DMS 273 (cell line): ENCODE measurements at regions not wholly inside any gene's neighbourhood (a gene's known extent, or its start where the extent isn't known, plus 50 kb on each side); places are given as distances from the start of the nearest gene placed in this dataset.
A peak's percentile ranks its signal among the peaks of the same experiment; 100 is the strongest.
"Not testable (repeated sequence)": the region's sequence is repeated elsewhere in the genome, so short reads cannot be mapped to it uniquely, and the experiment has no call there.

Experiments used
- DNase-seq: peaks from one replicate; lab custom pipeline; 2025; ENCODE audit not compliant: unreplicated experiment; lab: John Stamatoyannopoulos, UW

DNA sequence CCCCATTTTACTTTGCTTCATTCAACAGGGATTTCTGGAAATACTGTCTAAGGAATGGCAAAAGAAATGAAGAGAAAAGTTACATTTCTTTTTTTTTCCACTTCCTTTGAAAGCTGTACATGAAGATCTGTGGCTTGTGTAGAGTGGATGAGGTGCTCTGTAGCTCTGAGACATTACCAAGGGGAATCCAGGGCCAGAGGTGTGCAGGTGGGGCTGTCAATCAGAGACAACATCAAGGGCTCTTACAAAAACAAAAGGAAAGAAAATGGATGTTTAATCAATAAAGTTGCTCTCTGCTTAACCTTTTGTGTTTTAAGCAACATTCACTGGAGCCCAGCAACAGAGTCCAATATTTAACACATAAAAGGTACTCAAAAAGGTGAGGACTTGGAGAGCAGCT lies 391.1 kb downstream of the TMEM38B start:
- no peak for DNase-seq

DNA sequence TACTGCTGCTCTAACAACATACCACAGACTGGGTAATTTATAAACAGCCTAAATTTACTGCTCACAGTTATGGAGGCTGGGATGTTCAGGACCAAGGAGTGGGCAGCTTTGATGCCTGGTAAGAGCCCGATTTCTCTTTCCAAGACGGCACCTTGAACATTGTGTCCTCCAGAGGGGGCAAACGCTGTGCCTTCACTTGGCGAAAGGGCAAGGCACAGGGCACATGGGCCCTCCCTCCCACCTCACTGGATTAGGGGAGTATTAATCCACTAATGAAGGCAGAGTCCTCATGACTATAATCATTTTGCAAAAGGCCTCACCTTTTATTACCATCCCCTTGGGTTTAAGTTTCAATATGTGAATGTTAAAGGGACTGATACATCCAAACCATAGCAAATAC lies 397.7 kb downstream of the TMEM38B start:
- DNase-seq, result no peak

DNA sequence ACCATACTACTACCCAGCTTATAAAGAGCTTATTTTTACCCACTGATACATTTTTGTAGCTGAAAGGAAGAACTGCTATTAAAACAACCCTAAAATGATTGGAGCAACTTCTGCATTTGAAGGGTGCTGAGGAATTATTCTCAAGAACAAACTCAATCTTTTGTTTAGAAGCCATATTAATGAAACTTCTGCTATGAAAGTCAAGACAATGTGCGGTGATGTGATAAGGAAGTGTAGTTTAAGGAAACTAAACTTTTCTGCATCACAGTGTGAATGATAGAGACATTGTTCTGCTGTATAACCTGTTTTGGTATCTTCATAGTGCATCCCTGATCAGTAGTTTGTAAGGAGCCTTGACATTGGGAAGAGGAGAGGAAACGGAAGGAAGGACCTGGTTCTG lies 408.5 kb downstream of the TMEM38B start:
- no peak for DNase-seq

DNA sequence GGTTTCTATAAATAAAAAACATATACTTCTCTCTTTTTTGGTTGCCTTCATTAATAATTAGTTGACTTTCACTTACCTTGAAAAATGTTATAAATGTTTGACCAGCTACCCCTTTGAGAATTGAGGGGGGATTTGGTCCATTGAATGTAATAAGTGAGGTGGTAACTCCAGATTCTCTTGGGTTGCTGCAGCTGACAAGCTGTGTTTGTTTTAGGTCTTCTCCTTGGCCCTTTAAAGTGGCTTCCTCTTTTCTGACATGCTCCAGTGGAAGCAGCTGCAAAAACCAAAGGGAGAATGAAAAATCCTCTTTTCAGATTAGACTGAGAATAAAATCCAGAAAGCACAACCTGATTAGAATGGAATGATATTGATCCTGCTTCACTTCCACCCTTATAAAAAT lies 410.5 kb downstream of the TMEM38B start:
- DNase-seq, result no peak

DNA sequence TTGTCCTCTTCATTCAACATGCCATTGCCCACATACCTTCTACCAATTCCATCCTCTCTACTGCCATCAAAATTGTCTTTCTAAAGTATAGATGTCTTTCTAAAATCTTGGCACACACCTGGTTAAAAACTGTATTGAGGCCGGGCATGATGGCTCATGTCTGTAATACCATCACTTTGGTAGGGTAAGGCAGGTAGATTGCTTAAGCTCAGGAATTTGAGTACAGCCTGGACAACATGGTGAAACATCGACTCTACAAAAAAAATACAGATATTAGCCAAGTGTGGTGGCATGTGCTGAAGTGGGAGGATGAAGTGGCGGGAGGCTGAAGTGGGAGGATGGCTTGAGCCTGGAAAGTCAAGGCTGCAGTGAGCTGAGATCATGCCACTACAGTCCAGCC lies 412.1 kb downstream of the TMEM38B start:
- DNase-seq, result no peak

DNA sequence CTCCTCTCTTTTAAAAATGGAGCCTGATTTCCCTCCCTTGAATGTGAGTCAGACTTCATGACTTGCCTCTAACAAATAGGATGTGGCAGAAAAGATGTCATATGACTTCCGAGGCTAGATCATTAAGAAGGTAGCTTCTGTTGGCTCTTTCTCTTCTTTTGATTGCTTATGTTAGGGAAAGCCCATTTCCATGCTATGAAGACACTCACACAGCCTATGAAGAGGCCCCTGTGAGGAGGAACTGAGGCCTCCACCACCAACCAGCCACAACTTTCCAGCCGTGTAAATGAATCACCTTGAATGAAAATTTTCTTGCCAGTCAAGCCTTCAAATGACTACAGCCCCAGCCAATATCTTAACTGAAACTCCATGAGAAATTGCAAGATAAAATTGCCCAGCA lies 413.4 kb downstream of the TMEM38B start:
- DNase-seq, result no peak

DNA sequence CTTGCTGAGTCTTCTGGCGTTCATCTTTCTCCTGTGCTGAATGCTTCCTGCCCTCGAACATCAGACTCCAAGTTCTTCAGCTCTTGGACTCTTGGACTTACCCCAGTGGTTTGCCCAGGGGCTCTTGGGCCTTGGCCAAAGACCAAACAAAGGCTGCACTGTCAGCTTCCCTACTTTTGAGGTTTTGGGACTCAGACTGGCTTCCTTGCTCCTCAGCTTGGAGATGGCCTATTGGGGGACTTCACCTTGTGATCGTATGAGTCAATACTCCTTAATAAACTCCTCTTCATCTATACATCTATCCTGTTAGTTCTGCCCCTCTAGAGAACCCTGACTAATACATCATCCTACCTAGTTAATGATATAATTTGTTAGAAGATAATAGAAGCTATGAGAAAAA lies 415.4 kb downstream of the TMEM38B start:
- not testable (repeated sequence) for DNase-seq

DNA sequence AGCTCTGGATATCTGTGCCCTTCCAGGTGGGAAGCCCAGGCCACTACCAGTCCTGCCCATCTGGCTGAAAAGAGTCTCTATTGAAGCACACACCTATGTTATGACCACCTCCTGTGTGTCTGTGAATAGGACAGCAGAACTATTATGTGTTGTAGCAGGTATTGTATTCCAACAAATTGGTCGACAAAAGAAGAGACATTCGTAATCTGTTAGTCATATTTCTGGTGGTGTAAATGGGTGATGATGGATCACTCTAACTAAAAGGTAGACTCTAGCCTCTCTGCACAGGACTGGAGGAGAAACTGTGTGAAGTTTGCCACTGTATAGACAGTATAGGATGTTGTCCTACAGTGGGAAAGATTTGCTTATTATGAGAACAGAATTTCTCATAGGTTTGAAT lies 416.1 kb downstream of the TMEM38B start:
- no peak for DNase-seq

DNA sequence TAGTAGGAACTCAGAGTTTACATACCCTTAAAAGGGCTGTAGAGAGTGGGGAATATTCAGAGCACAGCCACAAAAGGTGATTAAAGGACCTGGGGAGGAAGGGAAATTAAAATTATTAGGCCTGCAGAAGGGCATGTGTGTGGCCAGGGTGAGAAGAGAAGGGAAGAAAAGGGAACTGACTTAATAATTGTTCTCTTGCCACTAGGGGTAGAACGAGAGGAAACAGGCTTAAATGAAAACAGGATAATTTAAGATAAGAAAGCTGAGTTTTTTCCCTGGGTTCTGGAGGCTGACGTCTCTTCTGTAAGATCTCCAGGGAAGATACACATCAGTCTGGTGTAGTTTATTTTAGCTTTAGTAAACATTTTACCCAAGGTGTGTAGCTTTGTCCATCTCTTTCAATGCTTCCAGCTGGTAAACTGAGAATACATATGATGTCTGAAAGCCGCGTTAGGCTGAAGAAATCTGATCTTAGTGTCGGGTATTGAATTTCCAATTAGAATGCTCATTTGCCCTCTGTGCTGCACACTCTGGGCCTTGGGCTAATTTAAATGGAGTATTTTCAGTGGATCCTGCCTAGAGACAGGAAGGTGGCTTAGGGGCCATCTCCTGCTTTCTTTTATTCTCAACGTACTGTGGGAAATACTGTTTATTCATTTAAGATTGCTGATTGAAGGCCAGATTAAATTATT lies 416.8 kb downstream of the TMEM38B start:
- peak; percentile 80 for DNase-seq

DNA sequence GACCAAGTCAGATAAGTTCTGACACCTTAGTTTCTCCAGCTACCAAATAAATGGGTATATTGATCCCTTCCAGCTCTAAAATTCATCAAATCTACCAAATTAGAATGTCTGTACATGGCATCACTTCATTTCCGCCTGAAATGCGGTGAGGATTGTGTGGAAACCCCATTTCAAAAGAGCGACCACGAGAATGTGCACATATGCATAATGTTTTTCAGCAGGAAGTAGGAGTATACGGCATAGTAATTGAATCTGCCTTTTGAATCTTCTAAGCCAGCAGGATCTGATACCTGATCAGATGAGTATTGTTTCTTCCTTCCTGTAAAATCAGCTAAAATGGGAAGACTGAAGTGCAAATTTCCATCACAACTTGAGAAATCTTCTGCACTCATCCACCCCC lies 418.6 kb downstream of the TMEM38B start:
- DNase-seq, result no peak

DNA sequence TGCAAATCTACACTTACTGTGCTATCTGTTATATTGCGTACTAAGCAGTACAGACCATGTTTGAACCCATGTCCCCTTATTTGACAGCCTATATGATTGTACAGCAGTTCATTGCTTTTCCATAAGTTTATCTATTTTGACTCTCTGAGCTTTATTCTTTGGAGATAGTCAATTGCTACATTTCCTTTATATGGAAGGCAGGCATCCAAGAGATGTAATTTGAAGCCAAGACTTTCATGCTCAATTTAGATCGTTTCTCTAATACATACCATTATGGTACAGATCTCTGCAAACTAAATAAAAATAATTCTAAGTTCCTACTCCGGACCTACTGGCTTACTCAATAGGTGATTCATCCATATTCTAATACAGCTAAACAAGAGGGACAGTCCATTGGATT lies 424.8 kb downstream of the TMEM38B start:
- DNase-seq, result no peak

DNA sequence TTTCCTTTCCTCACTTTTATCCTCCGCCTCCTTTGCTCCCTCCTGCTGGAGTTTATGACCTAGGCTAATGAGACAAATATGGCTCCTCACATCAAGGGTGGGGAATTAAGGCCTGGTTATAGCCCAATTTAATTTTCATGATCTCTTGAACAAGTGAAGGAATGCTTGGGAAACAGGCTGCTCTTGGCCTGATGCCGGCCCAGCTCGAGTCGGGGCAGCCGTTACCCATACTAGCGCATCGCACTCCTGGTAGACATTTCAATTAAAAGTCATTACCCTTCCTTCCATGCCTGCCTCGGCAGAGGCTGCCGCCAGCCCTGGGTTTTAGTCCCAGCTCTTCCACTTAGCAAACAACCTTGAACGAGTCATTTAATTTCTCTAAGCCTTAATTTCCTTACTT lies 425.7 kb downstream of the TMEM38B start:
- DNase-seq, result no peak

DNA sequence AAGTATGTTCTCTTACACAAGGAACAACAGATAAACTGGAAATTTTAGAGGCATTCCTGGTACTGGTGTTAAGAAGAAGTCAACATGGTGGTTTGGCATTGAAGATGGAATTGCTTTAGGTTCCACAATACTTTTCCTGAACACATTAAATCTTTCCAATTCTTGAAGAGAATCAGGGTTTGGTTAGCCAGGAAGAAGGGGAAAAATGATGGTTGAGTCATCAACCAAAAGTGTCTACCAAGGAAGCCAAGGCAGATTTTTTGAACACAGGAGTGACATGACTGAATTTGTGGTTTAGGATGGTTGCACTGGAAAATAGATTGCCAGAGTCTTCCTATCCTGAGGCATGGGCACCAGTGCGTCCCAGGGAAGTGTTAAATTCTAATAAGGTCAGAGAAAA lies 433.4 kb downstream of the TMEM38B start:
- DNase-seq, result no peak

DNA sequence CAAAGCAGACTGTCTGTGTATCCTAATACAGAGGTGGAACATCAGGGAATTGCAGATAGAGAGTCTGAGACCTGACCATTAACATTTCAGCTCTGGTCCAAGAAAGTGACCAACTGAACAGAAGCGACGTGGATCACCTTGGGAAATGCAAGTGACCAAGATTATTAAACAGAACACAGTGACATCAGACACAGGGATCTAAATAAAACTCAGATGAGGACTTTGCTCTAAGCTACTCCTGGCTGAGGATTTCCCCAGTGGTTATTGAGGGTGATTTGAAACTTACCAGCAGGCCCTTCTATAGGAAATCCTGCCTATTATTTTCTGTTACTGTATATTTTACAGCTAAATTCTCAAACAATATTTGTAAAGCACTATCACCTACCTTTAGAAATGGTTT lies 436.0 kb downstream of the TMEM38B start:
- DNase-seq, result no peak

DNA sequence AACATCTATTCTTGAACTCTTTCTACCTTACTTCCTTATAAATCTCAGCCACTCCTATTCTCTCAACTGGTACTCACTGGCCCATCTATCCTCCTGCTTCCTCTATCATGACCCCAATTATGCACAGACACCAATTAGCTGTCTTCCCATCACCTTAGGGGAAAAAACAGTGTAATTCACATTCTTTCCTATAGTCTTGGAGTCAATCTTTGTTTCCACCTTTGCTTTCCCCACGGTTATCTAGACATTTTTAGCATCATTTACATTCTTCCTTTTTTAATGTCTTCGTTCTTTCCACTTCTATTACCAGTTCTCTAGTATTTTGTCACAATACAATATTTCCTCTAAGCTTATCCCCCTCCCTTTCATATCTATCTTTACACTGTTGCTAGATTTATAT lies 449.4 kb downstream of the TMEM38B start:
- DNase-seq, result no peak

DNA sequence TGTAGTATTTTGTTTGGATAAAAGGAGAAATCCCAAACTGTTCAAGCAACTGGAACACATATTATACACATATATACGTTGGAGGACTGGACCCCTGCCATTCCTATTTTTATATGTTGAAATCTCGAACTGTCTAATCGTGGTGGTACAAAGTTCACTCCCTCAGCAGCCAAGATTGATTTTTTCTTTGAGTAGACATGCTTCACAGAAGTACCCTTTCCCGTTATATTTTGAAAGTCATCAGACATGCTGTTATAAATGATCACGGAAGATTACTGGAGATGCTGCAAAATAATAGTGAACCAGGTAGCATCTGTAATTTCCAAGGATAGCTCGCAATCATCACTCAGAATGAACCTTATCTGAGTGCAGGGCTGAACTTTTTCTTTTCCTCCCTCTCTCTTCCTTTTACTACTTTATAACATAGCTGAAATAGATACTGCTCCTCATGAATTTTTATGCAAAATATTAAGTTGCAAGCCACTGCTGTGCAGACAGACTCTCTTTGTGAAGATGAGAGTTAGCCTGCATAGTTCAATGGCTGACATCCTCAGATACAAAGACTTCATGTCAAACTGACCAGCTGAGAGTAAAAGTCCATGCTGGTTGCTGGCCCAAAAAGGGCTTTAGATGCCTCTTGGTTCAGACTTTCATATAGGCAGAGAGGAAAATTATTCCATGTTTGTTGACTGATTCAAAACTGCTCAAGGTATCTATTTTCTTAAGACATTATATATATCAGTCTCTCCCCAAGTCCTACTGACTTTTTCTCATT lies 451.9 kb downstream of the TMEM38B start:
- DNase-seq, result no peak

DNA sequence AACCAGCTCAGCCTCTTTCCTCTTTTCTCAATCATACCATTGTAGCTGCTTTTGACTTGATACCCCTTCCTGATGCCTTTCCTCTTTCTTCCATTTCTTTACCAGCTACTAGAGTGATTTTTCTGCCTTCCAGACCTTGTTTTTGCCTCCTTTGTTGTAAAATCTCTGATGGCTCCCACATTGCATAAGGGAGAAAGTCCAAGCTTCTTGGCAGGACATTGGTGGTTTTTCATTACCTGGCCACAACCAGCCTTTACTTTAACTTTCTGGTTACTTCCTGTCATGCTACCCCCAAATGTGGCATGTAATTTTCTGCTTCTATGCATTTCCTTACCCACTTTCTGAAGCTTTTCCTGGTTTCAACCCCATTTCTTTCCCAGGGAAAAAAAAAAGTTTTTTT lies 452.5 kb downstream of the TMEM38B start:
- DNase-seq, result no peak

DNA sequence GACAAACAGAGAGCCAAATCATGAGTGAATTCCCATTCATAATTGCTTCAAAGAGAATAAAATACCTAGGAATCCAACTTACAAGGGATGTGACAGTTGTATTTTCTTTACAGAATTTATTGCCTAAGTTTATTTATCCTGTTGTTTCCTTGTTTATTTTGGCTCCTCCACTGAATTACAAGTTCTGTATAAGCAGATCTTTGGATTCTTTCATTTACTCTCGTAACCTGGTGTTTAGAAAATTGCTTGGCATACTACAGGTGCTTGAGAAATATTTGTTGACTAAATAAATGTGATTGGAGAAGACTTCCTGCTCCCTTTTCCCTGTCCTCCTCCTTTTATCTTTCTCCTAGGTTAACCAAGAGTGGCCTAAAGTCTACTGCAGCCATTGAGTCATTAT lies 455.6 kb downstream of the TMEM38B start:
- no peak for DNase-seq

DNA sequence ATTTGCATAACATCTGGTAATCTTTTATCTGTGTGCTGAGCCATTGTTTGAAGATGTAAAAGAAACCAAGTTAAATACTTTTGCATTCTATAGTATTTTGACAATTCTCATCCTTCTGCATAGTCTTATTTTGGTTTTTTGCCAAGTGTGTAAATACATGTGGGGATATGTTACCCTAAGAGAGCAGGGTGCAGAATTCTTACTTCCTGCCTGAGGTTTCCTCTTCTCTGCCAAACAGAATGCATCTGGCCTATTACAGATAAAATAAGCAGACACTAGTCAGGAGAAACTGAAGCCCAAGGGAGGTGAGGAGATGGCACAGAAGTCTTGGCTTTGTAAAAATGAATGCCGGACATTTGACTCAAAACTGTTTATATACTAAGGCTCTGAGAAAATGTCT lies 462.1 kb downstream of the TMEM38B start:
- no peak for DNase-seq

DNA sequence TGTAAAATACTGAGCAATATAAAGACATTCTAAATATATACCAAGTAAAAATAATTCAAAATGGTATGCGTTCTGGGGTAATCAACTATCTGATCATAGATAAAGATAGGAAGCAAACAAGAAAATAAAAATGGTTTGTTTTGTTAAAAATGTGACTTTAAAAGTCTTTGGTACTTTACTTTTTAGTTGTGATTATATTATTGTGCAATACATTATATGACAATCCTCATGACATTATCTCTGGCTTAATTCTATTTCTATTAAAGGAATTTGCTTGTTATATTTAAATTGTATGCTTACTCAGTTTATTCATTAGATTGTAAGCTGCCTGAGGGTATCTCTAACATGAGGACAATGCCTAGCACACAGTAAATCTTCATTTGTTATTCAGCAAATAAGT lies 477.9 kb downstream of the TMEM38B start:
- DNase-seq, result no peak

DNA sequence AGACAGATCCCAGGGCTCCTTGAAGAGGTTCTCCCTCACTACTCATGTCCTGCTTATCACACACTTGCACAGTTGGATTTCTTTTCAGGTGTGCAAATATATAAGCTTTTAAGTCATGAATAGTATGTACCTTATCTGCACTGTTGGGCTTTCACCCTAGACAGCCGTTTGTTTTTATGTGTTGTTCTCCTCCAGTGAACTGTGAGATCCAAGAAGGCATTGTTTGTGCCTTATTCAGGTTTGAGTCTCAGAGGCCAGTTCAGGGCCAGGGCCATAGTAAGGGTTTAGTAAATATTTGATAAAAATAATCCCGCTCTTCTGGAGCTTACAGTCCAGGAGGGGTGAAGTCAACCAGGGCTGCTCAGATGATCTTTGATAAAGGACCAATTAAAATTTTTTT lies 480.0 kb downstream of the TMEM38B start:
- DNase-seq, result no peak

DNA sequence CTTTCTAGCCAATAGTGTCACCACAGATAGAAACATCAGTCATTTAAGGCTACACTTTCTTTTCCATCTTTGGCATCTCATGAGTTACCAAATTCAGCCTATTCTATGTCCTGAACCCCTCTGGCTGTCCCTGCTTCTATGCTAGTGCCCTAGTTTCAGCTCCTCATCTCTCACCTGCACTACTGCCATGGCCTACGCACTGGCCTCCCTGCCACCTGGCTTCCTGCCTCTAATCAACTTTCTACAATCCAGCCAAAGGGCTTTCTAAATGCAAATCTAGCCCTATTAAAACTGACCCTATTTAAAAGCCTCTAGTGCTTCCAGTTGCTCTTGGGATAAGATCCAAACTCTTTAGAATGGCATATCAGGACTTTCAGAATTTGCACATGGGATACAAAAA lies 482.9 kb downstream of the TMEM38B start:
- DNase-seq, result no peak

DNA sequence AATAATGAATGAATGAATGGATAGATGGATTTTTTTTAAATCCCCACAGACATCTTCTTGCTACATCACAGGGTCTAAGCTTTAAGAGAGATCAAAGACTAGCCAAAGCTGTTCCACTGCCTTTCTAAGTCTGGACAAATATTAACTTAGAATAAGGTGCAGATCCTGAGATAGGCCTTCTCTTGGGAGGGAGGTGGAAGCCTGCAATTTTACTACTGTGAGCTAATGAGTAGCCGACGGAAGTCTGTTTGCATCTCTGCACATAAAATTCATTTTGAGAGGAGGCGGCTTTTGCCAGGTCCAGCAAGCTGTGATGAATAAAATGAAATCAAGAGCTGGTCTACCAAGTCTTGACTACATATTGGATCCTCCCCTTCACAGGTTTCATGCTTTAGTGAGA lies 484.9 kb downstream of the TMEM38B start:
- DNase-seq, result no peak
